HG02981 (cell line): ENCODE measurements at regions not wholly inside any gene's neighbourhood (a gene's known extent, or its start where the extent isn't known, plus 50 kb on each side); places are given as distances from the start of the nearest gene placed in this dataset.
"Not testable (repeated sequence)": the region's sequence is repeated elsewhere in the genome, so short reads cannot be mapped to it uniquely, and the experiment has no call there.

Source experiments
- ATAC-seq: cut with Tn5 transposase; IDR thresholded peaks from one replicate; pipeline ENCODE4 v1.9.1; 2021; ENCODE audit warnings: mild to moderate bottlenecking, moderate library complexity; ENCODE audit not compliant: unreplicated experiment

DNA sequence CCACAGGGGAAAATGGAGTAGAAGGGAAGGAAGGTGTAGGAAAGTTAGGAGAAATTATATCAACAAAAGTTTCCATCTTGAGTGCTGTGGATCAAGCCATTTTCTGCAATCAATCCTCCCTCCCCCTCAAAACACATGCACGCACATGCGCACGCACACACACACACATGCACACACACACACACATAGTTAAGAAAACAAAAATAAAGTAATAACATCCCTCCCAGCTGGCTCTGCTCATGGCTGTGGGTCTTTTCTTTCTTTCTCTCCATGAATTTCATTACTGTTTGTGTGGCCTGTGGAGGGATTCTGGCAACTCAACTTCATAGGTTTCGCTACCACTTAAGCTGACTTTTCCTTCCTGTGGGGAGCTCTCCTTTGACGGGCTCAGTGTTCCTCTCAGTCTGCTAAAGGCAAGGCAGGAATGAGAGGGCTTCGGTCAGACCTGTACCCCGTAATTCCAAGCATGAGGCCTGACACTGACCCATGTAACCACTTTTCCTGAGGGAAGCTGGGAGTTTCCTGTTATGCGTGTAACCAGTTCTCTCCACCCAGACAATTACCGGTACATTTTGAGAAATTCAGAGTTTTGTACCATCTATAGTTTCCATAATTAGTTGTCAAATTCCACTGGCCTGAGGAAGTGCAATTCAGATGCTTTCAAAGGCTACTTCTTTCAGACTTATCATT lies 79.8 kb downstream of the ZNF92 start:
- ATAC-seq, result no peak

DNA sequence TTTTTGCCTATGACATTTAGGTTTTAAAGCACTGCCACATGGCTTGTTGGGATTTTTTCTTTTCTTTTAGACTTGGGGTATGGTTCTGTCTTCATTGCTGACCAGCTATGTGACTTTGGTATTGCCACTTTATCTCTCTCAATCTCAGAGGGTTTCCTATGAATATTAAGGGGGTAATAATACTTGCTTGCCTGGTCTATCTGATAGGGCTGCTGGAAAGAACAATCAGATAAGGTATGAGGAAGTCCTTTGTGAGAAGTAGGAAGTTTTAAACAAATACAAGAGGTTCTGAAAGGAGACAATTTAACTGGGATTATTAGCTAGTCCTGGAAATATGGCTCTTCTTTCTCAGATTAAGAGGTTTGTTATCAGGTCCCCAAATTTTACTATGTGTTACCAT lies 80.8 kb downstream of the ZNF92 start:
- ATAC-seq, result no peak

DNA sequence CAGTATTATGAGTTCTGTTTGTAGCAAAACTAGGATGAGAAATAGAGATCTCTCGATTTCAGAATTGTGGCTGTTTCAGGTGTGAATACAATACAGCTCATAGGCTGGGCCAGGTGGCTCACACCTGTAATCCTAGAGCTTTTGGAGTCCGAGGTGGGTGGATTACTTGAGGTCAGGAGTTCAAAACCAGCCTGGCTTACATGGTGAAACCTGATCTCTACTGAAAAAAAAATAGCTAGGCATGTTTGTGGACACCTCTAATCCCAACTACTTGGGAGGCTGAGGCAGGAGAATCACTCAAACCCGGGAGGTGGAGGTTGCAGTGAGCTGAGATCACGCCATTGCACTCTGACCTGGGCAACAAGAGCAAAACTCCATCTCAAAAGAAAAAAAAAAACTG lies 81.4 kb downstream of the ZNF92 start:
- ATAC-seq, result not testable (repeated sequence)

DNA sequence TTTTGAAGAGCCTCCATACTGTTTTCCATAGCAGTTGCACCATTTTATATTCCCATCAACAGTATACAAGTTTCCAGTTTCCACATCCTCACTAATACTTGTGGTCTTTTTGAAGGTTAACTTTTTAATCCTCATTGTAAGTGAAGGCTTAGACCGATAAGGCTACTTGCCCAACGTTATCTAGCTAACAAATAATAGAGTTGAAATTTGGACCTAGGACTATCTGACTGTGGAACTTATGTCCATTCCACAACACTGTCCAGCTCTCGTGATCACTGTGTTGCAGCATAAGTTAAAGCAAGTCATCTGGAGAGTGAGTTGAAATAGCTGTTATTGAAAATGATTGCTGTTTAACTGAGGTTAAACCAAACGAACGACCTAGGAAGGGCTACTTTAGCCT lies 84.0 kb downstream of the ZNF92 start:
- ATAC-seq, result no peak

DNA sequence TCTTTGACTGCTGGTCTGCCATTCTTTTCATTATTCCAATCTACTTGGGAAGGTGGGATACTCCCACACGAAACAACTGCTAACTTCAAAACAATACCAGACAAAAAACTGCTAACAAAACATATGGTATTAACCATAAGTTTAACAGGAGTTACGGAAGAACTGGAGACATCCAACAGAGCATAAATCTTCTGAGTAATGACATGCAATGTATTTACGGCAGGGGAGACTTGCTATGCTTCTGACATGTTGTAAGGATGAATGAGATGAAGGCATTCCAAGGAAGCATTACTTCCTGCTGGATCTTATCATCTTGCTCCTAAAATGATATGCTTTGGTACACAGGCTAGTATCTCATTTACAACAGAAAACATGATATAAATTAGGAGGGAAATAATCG lies 85.8 kb downstream of the ZNF92 start:
- no peak for ATAC-seq

DNA sequence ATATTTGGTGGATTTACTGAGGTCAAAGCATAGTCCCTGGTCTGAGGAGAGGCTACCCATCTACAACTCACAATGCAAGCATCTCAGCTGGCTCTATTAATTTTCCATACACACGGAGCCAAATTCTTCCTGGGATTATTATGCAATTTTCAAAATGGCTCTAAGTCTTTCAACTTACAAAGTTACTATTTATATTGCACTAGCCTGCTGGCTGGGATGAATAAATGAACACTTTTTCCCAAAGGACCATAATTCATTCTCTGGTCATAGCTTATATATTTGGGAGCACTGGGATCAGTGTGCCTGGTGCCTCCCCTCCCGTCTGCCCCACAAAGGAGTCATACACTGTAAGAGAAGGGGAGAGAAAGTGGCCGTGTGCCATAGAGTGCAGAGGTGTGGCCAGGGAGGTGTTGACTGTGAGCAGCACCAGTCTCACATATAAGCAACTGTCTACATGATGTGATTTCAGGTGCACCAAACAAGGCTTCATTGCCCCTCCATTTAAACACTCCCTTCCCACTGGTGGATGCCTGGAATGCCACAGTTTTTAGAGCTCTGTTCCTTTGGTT lies 88.6 kb downstream of the ZNF92 start:
- ATAC-seq, result no peak

DNA sequence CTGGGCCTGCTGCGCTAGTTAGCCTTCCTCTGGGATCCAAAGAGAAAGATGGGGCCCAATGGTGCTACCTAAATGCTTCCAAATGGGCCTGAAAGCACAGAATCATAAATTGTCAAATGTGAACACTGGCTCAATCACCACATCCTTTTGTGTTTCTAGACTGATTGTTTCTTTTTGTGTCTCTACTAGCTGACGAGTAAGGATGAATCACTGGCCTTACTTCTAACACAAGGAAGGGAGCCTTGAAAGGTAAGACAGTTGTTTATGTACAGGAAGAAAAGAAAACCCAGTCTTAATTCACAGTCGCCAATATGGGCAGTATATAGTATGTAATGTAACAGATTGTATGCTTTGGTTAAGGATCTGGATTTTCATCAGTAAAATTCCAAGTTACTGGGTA lies 89.5 kb downstream of the ZNF92 start:
- ATAC-seq, result no peak

DNA sequence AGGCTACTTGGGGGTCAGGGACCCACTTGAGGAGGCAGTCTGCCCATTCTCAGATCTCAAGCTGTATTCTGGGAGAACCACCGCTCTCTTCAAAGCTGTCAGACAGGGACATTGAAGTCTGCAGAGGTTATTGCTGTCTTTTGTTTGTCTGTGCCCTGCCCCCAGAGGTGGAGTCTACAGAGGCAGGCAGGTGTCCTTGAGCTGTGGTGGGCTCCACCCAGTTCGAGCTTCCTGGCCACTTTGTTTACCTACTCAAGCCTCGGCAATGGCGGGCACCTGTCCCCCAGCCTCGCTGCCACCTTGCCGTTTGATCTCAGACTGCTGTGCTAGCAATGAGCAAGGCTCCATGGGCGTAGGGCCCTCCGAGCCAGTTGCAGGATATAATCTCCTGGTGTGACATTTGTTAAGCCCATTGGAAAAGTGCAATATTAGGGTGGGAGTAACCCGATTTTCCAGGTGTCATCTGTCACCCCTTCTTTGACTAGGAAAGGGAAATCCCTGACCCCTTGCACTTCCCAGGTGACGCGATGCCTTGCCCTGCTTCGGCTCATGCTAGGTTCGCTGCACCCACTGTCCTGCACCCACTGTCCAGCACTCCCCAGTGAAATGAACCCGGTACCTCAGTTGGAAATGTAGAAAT lies 96.4 kb downstream of the ZNF92 start:
- ATAC-seq, result not testable (repeated sequence)

DNA sequence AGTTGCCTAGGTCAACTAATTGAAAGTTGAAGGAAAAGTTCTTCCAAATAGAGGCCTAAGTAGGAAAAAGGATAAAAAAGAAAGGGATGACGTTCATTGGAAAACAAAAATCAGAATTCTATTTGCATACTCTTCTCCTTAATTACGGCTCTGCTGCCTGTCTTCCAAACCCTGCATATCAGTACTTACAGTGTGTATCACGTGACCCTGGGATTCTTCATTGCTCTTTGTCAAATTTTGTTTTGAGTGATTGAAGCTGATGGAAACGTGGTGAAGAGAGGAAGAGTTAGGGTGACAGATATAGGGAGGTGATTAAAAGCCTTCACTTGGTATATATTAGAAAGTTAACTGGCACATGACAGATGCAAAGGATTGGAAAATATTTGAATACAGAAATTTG lies 97.9 kb downstream of the ZNF92 start:
- no peak for ATAC-seq

DNA sequence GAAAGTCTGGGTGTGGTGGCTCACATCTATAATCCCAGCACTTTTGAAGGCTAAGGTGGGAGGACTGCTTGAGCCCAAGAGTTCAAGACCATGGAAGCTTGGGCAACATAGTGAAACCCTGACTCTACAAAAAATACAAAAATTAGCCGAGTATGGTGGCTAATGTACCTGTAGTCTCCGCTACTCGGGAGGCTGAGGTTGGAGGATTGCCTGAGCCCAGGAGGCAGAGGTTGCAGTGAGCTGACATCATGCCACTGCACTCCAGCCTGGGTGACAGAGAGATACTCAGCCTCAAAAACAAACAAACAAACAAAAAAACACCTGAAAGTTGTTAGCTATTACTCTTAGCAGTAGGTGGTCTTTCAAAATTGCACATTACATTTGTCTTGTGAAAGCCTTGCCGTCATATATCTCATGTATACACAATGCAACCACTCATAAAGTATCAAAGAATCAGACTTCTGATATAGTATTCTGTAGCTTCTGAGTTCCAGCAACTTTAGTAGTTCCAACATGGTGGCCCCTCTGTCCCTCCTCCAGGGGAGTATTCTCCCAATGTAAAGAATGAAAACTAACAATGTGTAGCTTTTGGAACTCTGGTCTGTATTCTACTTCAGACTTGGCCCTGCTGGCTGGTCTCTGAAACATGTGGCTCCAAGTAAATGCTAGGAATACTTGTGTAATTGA lies 101.5 kb downstream of the ZNF92 start:
- no peak for ATAC-seq

DNA sequence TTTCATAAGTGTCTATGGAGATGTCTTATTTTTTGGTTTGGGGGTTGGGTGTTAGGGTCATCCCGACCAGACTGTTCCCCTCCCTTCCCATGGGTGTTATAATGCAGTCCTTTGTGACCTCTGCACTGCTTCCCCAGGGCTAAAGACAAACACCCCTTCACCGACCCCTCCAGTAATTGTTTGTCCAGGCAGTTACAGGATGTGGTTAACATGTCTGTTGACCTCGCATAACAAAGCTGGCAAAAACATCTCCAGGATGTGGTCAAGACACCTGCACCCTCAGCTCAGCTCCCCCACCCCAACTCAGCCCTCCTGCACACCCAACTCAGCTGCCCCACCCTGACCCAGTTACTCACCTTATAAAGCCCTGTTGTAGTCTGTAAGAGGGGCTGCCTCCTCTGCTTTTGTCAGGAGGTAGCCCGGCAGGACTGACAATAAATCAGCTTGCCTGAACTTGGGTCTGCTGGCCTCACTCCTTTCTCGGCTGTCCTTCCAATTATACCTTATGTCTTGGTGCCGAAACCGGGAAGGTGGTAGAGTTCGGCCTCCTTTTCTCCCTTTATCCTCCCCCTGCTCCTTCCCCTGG lies 102.2 kb downstream of the ZNF92 start:
- ATAC-seq, result peak; percentile 93

DNA sequence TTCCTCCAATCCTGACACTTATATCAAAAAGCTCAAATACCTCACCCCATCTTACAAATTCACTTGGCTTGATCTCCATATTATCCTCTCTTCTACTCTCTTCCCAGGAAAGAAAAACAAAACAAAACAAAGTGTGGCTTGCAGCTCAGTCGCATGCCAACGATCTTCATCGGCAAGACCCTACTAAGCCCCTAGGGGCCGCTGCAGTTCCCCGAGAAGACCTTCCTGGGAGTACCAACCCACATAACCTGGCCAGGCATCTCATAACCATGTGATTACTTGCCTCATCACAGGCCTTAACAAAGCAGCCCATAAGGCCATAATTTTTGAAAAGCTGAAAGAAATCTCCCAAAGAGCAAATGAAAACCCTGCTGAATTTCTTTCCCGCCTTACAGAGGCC lies 103.7 kb downstream of the ZNF92 start:
- no peak for ATAC-seq

DNA sequence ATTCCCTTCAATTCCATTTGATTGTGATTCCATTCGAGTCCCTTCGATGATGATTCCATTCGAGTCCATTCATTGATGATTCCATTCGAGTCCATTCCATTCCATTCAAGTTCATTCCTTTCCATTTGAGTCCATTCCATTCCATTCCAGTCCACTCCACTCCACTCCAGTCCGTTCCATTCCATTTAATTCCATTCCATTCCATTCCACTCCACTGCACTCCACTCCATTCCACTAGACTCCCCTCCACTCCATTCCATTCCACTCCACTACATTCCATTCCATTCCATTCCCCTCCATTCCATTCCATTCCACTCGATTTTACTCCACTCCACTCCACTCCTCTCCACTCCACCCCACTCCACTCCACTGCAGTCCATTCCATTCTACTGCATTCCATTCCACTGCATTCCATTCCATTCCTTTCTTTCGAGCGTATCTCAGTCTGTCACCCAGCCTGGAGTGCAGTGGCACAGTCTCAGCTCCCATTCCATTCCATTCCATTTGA lies 115.7 kb downstream of the ZNF92 start:
- ATAC-seq, result no peak

DNA sequence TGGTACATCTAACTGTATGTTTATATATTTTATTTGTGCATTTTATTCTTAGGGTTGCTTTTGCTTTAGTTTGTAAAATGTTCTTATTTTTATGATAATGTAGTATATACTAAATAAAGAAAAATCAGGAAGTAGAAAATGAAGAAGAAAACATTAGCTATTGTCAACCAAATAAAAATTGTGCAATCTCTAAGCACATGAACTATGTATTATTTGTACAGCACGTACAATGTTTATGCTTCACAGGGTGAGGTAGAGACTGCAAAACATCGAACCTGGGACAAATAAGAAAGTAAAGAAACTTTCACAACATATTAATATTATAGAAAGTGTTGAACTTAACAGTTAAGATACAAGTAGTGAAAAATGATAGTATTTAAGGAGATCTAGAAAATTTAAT lies 123.0 kb downstream of the ZNF92 start:
- not testable (repeated sequence) for ATAC-seq

DNA sequence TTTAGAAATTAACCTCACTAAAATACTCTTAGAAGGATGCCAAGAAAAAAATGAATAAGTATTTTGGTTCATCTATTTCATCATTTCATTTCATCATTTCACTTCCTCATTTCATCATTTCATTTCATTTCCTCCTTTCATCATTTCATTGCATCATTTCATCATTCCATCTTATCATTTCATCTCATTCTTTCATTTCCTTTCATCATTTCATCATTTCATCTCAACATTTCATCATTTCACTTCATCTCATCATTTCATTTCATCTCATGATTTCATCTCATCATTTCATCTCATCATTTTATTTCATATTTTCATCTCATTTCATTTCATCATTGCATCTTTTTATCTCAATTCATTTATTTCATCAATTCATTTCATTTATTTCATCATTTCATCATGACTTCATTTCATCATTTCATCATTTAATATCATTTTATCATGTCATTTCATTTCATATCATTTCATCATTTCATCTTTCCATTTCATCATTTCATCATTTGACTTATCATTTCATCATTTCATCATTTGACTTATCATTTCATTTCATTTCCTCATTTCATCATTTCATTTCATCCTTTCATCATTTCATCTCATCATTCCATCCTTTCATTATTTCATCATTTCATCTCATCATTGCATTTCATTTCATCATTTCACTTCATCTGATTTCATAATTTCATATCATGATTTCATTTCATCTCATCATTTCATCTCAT lies 129.9 kb downstream of the ZNF92 start:
- no peak for ATAC-seq

DNA sequence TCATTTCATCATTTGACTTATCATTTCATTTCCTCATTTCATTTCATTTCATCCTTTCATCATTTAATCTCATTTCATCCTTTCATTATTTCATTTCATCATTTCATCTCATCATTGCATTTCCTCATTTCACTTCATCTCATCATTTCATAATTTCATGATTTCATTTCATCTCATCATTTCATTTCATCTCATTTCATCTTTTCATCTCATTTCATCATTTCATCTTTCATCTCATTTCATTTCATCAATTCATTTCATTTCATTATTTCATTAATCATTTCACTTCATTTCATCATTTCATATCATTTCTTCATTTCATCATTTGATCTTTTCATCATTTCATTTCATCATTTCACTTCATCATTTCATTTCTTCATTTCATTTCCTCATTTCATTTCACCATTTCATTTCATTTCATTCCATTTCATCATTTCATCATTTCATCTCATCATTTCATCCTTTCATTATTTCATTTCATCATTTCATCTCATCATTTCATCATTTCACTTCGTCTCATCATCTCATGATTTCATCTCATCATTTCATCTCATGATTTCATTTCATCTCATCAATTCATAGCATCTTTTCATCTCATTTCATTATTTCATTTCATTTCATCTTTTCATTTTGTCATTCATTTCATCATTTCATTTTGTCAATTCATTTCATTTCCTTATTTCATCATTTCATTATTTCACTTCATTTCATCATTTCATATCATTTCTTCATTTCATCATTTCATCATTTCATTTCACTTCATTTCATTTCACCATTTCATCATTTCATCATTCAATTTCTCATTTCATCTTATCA lies 131.1 kb downstream of the ZNF92 start:
- ATAC-seq, result not testable (repeated sequence)

DNA sequence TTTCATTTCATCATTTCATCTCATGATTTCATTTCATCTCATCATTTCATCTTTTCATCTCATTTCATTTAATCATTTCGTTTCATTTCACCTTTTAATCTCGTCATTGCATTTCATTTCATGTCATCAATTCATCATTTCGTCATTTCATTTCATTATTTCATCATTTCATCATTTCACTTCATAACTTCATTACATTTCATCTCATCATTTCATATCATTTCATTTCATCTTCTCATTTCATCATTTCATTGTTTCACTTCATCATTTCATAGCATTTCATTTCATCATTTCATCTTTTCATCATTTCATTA lies 131.6 kb downstream of the ZNF92 start:
- not testable (repeated sequence) for ATAC-seq

DNA sequence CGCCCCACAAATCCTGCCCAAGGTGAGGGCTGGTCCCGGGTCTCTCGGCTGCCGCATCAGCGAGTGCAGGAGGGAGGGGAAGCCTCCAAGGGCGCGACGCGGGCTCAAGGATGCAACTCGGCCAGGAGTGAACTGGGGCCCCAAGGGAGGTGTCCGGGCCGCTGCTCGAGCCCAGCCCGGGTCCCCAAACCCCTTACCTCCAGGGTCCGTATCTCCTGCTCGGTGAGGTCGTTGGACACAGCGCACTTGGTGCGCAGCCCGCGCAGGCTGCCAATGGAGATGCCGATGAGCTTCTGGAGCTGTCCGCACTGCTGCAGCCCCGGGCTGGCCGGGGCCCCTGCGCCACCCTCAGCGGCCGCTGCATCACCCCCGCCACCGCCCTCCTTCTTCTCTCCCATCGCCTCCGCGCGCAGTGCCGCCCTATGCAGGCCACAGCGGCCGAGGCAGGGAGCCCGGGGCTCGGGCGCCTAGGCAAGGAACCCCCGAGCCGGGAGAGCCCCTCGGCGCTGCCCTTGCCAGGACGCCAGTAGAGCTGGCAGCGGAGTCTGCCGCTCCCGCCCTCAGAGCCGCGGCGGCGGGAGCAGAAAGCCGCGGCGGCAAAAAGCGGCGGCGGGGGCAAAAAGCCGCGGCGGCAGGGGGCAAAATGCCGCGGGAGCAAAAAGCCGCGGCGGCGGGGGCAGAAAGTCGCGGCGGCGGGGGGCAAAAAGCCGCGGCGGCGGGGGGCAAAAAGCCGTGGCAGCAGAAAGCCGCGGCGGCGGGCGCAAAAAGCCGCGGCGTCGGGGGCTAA lies 135.1 kb downstream of the ZNF92 start:
- ATAC-seq, result not testable (repeated sequence)
